ENCODE measurements at regions not wholly inside any gene's neighbourhood (a gene's known extent, or its start where the extent isn't known, plus 50 kb on each side); places are given as distances from the start of the nearest gene placed in this dataset.
"Not testable (repeated sequence)": the region's sequence is repeated elsewhere in the genome, so short reads cannot be mapped to it uniquely, and the experiment has no call there.

DNA sequence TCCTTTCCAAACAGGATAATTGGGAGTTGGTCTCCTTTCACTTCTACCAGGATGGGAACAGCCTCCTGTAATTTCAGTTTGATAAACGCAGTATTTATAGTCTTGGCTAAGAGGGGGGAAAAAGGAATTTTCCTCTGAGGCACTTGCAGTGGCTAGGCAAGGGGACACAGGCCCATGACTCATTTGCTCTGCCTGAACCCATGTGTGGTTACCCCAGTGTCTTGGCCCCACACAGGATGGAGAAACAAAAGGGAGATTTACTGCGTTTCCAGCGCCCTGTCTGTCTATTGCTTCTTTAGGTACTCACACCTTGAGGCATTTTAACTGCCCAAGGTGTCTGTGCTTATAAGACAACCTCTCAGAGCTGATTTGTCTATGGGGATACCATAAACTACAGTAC is 74.8 kb upstream of the NEDD9 start:
- Histone ChIP-seq H3K27ac (no peak overlapping the region), H3K9me3 (no peaks in the 10 kb centered on the region), H3K4me3 (no peak overlapping the region), H3K36me3 (peaks cover 5% of the 10 kb centered on the region), H3K4me1 (no peaks in the 10 kb centered on the region), H3K27me3 (no peaks in the 10 kb centered on the region)
- intact Hi-C loops (cut with DNase I) = no loop called here
- DNase-seq = no peak
- ATAC-seq = no peak
- TF ChIP-seq CTCF (IDR thresholded peaks at IDR 0.05) = no peak

DNA sequence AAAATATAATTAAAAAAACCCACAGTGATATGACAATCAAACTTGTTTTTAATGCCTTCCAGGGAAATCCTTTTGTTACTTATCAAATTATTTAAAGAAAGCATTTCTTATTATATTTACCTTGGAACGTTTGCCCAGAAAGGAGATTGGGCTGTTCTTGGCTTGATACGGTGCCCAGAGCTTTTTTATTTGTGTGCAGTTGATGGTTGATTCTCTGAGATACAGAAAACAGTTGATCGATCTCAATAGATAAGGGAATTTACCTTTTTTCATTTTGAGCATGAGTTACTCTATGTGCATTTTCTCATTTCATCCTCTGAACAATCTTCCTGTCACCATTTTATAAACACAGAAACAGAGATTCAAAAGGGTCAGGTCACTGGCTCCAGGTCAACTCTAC is 72.5 kb upstream of the NEDD9 start:
- Histone ChIP-seq H3K4me1 (no peaks in the 10 kb centered on the region), H3K27me3 (no peaks in the 10 kb centered on the region), H3K4me3 (no peak overlapping the region), H3K9me3 (no peaks in the 10 kb centered on the region), H3K36me3 (peaks cover 5% of the 10 kb centered on the region), H3K27ac (no peak overlapping the region)
- DNase-seq (no peak), ATAC-seq (no peak)
- TF ChIP-seq CTCF (IDR thresholded peaks at IDR 0.05) = no peak
- intact Hi-C loops (cut with DNase I) = no loop called here

DNA sequence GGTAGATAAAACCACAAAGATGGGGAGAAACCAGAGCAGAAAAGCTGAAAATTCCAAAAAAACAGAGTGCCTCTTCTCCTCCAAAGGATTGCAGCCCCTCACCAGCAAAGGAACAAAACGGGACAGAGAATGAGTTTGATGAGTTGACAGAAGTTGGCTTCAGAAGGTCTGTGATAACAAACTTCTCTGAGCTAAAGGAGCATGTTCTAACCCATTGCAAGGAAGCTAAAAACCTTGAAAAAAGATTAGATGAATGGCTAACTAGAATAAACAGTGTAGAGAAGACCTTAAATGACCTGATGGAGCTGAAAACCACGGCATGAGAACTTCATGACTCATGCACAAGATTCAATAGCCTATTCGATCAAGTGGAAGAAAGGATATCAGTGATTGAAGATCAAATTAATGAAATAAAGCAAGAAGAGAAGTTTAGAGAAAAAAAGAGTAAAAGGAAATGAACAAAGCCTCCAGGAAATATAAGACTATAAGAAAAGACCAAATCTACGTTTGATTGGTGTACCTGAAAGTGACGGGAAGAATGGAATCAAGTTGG is 67.5 kb upstream of the NEDD9 start:
- ATAC-seq; DNase-seq; H3K27ac ChIP-seq; H3K27me3 ChIP-seq; H3K4me1 ChIP-seq; H3K4me3 ChIP-seq; H3K9me3 ChIP-seq; H3K36me3 ChIP-seq; intact Hi-C loops (cut with DNase I): not testable (repeated sequence)

- intact Hi-C loops (cut with DNase I); DNase-seq; H3K9me3 ChIP-seq; H3K27me3 ChIP-seq; H3K4me1 ChIP-seq; H3K4me3 ChIP-seq; H3K36me3 ChIP-seq; H3K27ac ChIP-seq; ATAC-seq: not testable (repeated sequence)
These were observed 66.9 kb upstream of the NEDD9 start for GRCh38 chr6:11299421-11299784.

- no peak for TF ChIP-seq CTCF (IDR thresholded peaks at IDR 0.05)
- Histone ChIP-seq H3K27me3 (no peaks in the 10 kb centered on the region), H3K4me3 (no peak overlapping the region), H3K9me3 (no peaks in the 10 kb centered on the region), H3K27ac (no peak overlapping the region), H3K4me1 (no peaks in the 10 kb centered on the region), H3K36me3 (no peaks in the 10 kb centered on the region)
- ATAC-seq (peak; percentile 47), DNase-seq (no peak)
- intact Hi-C loops (cut with DNase I) = no loop called here
These were observed 66.4 kb upstream of the NEDD9 start for GRCh38 chr6:11298651-11299420.

- no peaks in the 10 kb centered on the region for H3K27me3 ChIP-seq
- no peaks in the 10 kb centered on the region for H3K36me3 ChIP-seq
- H3K9me3 ChIP-seq = no peaks in the 10 kb centered on the region
- ATAC-seq (no peak), DNase-seq (no peak)
- no peak for TF ChIP-seq CTCF (IDR thresholded peaks at IDR 0.05)
- no peak overlapping the region for H3K4me3 ChIP-seq
- peaks cover 8% of the 10 kb centered on the region for H3K4me1 ChIP-seq
- H3K27ac ChIP-seq = no peak overlapping the region
- intact Hi-C loops (cut with DNase I) = no loop called here
These were observed 64.9 kb upstream of the NEDD9 start for GRCh38 chr6:11297376-11297729.

Measured in upper lobe of right lung (tissue), 1 donor.